SW 1271 (cell line): ENCODE measurements at regions not wholly inside any gene's neighbourhood (a gene's known extent, or its start where the extent isn't known, plus 50 kb on each side); places are given as distances from the start of the nearest gene placed in this dataset.
"Not testable (repeated sequence)": the region's sequence is repeated elsewhere in the genome, so short reads cannot be mapped to it uniquely, and the experiment has no call there.

Source experiments
- DNase-seq, 2 experiments: peaks; one replicate each; lab custom pipeline; 2025; lab: John Stamatoyannopoulos, UW

DNA sequence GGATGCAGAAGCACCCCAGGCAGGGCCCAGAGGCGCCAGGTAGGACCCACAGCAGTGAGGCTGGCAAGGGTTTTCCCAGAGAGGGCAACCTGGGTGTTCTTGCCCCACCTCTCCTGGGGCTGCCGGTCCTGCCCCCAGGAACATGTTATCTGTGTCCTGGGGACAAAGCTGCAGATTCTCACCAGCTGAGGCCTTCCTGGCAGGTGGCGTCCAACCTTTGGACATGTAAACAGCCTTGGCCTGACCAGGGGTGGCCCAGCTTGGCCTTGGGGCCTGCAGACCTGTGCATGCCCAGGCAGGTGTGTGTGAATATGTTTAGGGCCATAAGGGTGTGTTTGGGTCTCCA, 101.8 kb upstream of the LARP1 start:
- no peak for DNase-seq

DNA sequence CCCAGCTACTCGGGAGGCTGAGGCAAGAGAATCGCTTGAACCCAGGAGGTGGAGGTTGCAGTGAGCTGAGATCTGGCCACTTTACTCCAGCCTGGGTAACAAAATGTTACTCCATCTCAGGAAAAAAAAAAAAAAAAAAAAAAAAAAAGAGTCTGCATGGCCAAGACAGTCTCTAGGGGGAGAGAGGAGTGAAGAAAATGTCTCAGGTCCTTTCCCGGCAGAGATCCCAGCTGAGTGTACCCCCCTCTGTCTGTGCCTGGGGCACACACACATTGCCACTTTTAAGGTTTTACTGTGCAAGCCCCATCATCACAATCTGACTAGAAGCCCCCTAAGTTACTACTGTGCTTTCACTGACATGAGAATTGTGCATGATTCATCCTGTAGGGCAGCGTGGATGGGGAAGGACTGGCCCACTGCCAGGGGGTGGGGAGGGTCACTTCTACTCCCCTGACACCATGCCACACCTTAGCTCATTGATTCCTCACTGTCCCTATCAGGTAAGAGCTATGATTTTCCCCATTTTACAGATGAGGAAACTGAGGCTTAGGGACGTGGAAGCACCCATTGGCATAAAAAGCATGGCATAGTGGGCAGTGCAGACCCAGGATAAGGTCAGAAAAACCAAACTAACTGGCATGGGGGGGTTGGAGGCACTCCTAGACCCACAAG, 102.3 kb upstream of the LARP1 start:
- no peak for DNase-seq

DNA sequence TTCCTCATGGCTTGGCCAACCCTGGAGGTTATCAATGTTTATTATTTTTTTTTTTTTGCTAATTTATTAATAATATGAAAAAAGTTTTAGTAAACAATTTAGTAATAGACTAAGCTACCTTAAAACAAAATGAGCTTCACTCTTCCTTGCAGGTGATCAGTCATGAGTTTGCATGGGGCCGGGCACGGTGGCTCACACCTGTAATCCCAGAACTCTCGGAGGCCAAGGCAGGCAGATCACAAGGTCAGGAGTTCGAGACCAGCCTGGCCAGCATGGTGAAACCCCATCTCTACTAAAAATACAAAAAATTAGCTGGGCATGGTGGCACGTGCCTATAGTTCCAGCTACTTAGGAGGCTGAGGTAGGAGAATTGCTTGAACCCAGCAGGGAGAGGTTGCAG, 103.4 kb upstream of the LARP1 start:
- DNase-seq: not testable (repeated sequence)

DNA sequence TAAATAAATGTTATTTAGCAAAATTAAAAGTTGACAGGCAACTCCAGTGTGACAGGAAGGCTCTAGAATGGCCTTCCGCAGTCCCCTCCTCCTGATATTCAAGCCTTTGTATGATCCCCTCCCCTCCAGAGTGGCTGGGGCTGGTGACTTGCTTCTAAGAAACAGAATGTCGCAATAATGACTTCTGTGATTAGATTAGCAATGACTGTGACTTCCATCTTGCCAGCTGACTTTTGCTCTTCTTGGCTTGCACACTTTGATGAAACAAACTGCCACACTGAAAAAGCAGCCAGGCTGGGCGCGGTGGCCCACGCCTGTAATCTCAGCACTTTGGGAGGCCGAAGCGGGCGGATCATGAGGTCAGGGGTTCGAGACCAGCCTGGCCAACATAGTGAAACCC, 106.5 kb upstream of the LARP1 start:
- no peak for DNase-seq

DNA sequence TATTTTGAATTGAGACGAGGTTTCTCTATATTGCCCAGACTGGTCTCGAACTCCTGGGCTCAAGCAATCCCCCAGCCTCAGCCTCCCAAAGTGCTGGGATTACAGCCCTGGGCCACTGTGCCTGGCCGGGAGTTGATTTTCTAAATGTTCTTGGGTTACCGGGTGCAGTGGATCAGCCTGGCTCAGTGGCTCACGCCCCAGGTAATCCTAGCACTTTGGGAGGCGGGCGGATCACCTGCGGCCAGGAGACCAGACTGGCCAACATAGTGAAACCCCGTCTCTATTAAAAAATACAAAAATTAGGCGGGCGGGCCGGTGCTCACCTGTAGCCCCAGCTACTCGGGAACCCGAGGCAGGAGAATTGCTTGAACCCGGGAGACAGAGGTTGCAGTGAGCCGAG, 106.9 kb upstream of the LARP1 start:
- no peak for DNase-seq

DNA sequence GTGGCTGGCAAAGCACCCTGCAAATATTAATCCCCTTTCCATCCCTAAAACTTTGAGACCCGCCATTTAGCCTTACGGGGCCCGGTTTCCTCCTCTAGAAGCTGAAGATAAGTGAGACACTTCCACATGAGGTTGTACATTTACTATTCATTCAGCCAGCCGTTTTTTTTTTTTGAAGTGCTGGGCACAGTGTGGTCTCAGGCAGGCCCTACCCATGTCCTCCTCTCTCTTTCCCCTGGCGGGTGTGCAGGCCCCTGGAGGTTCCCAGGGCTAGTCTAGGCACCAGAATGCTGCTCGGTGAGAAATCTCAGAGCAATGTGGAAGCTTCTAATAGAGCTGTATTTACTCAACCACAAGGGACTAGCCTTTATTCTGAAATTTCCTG, 107.4 kb upstream of the LARP1 start:
- no peak for DNase-seq

DNA sequence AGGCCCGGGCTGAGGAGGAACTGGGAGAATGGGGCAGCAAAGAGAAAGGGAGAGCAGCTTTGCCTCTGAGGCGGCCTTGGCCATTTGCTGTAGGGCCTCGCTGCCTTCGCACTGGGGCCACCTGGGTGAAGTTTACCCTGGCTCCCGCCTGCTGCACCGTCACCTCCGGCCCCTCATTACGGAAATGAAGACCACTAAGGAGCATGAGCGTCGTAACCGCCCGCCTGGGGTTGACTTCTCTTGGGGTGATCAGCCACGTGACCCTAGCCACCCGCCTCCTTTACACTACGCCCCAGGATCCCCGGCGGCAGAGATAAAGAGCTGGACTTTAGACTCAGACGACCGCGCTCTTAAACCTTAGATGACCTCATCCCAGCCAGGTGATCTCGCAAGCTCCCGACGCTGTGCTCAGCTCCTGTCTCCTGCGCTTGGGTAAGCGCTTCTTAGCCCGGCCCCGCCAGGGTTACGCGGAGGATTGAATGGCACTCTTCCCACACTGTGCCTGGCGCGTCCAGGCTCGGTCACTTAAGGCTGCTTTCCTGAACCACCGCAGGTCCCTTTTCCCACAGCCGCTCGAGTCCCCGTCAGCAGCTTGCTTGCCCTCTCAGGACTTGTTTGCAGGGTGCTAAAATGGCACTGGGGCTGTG, 107.9 kb upstream of the LARP1 start:
- DNase-seq: no peak

DNA sequence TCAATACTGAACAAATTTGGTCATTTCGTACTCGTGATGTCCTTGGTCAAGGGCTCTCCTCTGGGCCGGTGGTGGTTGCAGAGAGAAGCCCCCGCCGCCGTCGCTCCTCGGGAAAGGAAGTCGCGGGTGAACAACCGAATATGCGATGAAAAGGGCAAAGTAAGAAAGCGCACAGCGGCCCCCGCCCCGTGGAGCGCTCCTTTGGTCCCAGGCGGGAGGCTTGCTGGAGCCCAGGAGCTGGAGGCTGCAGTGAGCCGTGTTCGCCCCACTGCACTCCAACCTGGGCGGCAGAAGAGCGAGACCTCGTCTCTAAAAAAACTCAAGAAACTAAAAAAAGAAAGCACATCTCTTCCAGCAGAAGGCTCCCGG, 108.4 kb upstream of the LARP1 start:
- no peak for DNase-seq

DNA sequence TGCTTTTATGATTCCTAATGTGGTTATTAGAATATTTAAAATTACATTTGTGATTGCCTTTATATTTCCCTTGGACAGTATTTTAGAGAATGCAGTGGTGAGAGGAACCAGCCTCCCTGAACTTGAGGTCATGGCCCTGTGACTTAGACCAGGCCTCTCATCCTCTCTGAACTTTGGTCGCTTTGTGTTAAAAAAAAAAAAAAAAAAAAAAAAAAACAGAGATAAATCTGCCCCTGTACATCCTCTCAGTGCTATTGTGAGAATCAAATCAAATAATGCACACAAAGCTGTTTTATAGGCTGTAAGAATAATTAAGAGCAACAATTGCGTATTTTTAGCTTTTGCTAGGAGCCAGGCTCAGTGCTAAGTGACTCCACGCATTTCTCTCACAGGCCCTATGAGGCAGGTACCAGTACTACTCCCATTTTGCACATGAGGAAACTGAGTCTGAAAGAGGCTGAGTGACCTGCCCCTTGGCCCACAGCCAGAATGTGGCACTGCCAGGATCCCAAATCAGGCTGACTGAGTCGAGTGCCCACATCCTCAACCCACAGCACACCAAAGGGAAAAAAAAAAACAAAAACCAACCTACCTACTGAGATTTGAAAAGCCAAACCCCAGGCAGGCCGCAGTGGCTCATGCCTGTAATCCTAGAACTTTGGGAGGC, 110.3 kb upstream of the LARP1 start:
- DNase-seq: no peak

DNA sequence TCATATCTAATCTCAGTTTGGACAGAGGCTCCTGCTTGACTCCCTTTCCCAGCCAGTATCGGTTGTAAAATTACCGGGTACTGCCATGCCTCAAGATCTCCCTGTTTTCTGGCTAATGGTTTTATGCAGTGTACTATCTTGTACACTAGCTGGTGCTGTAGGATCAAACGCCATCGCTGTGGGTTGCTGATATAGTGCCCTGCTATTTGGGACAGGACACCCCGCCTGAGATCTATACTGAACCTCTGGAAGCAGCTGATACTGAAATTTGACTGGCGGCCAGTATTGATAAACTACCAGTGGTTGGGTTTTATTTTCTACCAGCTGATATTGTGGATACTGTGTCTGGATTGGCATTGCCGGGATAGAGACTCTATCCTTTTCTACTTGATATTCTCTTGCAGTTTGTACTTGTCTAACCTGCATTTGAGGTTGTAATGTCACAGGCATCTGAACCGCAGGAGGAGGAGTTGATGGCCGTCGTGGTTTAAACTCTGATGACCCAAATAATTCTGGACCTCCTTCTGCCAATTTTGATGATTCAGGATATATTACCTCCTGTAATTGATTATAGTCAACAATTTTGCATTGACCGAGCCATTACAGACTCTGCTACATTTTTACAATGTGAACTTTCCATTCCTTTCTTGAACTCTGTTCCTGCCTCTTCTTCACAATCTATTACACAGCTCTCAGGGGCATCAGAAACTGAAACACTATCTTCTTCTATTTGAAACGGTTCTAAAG, 112.5 kb upstream of the LARP1 start:
- DNase-seq: peak in 1 of 2 experiments; percentile 31

DNA sequence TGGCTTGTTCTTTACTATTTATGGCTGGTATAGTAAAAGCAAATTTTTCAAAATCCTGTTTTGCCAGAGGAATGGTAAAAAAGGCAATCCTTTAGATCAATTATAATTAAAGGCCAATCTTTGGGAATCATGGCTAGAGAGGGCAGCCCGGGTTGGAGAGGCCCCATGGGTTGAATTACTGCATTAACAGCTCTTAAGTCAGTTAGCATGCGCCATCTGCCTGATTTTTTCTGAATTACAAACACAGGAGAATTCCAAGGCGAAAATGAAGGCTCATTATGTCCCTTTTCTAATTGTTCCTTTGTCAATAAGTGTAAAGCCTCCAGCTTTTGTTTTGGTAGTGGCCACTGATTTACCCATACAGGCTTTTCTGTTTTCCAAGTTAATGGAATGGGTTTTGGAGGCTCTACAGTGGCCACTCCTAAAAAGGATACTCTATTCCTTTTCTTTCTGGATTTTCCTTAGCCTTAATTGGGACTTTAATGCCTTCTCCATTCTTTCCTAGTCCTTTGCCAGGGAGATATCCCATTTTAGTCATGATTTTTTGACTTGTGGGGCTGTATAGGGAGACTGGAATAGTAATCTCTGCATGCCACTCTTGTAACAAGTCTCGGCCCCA, 114.9 kb upstream of the LARP1 start:
- peak in 1 of 2 experiments; percentile 31 for DNase-seq

DNA sequence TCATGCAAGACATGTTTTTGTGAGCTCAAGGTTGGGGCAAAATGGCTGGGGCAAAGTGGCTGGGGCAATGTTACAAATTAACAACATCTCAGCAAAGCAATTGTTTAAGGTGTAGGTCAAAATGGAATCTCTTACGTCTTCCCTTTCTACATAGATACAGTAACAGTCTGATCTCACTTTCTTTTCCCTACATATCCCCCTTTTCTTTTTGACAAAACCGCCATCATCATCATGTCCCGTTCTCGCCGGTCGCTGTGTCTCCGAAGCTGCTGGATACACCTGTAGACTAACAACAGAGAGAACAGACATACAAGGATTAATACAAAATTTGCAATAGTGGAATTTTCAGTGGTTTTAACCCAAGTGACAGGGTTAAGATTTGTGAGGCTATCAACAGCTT, 118.4 kb upstream of the LARP1 start:
- DNase-seq: not testable (repeated sequence)

DNA sequence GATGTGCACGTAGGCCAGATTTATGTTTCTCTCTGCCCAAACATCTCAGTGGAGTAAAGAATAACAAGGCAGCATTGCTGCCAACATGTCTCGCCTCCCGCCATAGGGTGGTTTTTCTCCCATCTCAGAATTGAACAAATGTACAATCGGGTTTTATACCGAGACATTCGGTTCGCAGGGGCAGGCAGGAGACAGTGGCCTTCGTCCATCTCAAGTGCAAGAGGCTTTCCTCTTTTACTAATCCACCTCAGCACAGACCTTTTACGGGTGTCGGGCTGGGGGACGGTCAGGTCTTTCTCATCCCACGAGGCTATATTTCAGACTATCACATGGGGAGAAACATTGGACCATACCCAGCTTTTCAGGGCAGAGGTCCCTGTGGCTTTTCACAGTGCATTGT, 118.9 kb upstream of the LARP1 start:
- DNase-seq: not testable (repeated sequence)

DNA sequence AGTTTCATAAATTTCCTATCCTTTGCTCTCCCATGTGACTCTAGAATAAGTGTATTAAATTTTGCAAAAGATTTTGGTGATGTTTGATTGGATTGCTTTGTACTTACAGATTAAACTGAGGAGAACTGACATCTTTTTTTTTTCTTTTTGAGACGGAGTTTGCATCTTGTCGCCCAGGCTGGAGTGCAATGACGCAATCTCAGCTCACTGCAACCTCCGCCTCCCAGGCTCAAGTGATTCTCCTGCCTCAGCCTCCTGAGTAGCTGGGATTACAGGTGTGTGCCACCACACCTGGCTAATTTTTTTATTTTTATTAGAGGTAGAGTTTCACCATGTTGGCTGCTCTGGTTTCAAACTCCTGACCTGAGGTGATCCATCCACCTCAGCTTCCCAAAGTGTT, 121.4 kb upstream of the LARP1 start:
- not testable (repeated sequence) for DNase-seq

DNA sequence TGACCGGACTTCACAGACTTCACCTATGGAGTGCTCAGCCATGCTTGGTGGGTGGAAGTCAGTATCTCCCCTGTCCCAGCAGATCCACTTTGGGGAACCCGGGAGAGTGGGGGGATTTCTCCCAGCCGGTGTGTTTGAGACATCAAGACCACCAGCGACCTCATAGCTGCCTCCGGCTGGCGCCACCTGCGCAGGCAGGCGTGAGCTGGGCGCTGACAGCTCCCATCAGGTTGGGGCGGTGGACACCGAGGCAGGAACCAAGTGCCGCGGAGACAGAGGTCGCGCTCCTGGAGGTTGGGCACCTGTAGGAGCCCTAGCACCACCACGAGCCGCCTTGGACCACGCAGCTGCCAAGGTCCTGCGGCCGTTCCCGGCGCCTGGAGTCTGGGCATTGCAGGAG, 124.0 kb upstream of the LARP1 start:
- DNase-seq: no peak

DNA sequence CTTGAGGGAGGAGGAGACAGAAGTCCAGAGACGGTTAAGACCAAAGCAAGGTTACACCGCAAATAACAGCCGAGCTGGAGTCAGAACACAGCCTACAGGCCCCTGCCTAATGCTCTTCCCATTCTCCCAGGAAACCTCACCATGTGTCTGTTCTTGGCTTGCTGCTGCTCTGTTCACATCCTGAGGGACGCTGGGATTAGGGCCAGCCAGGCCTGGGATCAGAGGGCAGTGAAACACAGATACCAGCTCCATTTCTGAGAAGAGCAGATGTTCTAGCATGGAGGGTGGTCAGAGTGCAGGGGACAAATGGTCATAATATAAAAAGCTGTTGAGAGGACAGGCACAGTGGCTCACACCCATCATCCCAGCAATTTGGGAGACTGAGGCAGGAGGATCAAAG, 124.8 kb upstream of the LARP1 start:
- DNase-seq: no peak

DNA sequence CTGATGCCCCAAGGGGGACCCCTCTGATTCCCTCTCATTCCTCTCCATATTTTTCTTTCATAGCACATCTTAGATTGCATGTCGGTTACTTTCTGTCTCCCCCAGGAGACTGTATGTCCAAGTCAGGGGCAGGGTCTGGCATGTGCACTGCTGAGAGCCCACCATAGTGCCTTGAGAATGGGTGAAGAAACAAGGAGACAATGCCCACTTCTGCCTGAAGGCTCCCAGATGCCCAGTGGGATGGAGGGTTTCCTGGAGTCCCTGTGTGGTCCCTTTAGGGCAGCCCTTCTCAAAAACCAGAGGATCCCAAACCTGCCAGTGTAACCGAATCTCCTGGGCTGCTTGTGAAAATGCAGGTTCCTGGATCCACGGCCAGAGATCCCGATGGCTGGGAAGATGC, 126.5 kb upstream of the LARP1 start:
- no peak for DNase-seq

DNA sequence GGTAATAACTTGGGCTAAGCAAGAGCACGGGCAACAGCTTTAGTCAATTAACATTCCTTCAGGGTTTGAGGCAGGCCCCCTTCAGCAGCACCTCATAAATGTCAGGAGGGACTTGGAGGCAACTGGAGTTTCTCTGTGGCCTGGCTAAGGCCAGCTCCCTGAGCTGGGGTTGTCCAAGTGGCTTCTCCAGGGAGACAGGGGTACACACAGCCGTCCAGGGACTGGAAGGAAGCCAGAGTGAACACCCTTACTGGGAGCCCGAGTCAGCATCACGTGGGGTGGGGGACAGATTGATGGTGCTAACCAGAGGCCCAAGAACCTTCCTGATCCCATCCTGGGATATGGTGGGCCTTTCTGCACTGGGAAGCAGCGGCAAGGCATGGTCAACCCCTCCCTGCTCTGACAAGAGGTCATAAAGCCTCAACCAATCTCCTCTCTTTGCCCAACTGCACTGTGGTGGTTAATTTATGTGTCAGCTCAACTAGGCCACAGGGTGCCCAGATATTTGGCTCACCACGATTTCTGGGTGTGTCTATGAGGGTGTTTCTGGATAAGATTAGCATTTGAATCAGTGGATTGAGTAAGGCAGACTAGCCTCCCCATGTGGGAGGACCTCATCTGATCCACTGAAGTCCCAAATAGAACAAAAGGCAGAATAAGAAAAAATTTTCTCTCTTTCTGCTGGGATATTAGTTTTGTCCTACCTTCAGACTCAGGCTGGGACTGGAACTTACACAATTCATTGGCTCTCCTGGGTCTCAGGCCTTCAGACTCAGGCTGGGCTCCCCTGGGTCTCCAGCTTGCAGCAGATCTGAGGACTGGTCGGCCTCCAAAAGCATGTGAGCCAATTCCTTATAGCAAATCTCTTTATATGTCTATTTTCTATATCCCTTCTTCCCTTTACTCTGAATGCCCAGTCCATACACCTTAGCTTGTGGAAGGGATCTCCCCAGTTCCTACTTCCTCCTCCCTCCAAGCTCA, 127.2 kb upstream of the LARP1 start:
- DNase-seq: no peak

DNA sequence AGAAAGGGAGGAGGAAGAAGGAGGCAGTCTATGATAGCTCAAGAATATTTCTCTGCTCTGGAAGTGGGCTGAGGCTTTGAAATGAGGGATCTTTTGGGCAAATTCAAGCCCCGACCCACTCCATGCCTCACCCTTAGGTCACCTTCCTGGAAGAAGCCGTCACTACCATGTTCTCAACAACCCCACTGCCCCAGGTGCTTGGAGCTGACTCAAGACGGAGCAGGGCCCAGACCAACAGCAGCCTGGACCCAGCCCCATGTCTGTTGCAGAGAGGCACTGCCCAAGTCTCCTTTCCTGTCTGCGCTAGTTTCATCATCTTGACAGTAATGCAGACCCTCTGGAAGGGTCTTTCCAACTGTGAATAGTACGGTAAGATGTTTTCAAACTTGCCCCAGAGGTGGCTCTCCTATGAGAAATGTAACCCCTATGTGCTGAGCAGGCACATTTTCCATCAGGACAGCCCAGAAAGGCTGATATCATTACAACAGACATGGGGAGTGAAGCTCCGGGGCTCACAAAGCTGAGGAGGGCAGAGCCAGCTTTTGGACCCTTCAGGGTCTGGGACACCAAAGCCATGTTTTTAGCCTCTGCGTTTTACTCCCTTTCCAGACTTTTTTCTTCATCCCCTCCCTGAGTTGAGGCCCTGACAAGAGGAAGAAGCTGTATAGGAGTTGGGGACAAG, 128.2 kb upstream of the LARP1 start:
- no peak for DNase-seq

DNA sequence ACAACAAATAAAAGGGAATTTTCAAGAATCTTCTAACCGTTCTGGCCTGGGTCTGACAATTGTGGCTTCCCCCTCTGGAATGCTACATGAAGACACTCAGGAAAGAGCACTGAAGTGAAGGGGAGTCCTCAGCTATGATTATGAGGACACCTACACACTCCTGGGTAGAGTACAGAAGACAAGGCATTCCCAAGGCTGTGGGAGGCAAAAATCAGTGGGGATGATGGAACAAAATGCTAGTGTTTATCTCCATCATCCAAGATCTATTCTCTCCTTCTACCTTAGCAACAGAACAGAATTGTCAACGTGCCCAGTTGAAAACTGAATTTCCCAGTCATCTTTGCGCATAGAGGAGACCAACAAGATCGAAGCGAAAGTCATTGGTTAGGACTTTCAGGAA, 130.1 kb upstream of the LARP1 start:
- DNase-seq: no peak

DNA sequence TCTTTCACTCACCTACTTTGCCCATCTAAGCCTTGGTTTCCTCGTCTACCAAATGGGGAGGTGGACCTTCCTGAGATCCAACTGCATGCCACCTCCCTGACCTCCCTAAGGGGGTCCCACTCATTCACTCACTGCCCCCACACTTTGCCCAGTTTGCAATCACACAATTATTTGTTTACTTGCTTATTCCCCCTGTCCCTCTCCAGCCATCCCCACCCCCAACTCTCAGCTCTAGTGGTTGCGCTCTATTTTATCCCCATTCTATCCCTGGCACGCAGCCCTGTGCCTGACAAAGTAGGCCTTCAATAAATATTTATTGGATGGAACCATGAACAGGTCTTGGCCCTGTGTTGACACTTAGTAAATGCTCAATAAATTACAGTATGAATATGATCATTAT, 130.8 kb upstream of the LARP1 start:
- no peak for DNase-seq
